Sigmoid colon (tissue), 4 donors: ENCODE measurements at regions not wholly inside any gene's neighbourhood (a gene's known extent, or its start where the extent isn't known, plus 50 kb on each side); places are given as distances from the start of the nearest gene placed in this dataset.

Experiments
- EP300 ChIP-seq, 4 donors: sonication (generic); formaldehyde crosslinking; IDR thresholded peaks; one replicate each; pipeline ENCODE4 v1.6.1; 2017; ENCODE audit warnings: antibody characterized with exemption in 4 of 4
- POLR2A ChIP-seq, 2 donors: fragments of 450-650 bp; IDR thresholded peaks; one replicate each; pipeline ENCODE4 v1.6.1; 2016; ENCODE audit warnings: antibody characterized with exemption in 2 of 2, mild to moderate bottlenecking in 2 of 2, moderate library complexity in 2 of 2
- POLR2AphosphoS5 ChIP-seq, 4 donors: sonication (generic); formaldehyde crosslinking; IDR thresholded peaks; one replicate each; pipeline ENCODE4 v1.6.1; 2017; ENCODE audit warnings: antibody characterized with exemption in 4 of 4
- TF ChIP-seq, protein P1 (sequence below), 4 experiments: fragments of 450-650 bp in 3 of 4; fragments of 200-600 bp in 1 of 4; IDR thresholded peaks; one replicate each; pipeline ENCODE4 v1.5.1; 2016 to 2019; ENCODE audit warnings: antibody characterized with exemption in 4 of 4, mild to moderate bottlenecking in 3 of 4, moderate library complexity in 2 of 4

DNA sequence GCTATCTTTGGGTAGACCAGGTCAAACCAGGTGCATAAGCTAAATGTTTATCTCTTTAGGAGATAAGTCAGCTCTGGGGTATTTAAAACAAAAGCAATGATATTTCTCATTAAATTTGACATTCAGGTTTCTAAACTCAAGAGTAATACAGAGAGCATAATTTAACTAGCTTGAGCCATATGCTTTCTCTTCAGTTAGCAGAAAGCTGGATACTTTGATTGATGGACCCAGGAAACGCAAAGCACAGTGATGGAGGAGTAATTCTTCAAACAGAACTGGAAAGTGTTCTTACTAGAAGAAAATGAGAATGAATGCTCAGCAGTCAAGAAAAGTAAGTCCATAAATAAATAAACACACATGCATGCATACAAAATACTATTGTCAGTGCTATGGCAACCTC, 885.7 kb upstream of the RAG2 start:
- TF ChIP-seq POLR2A (IDR thresholded peaks at IDR 0.05) (no peak), EP300 (IDR thresholded peaks at IDR 0.05) (no peak), POLR2AphosphoS5 (IDR thresholded peaks at IDR 0.05) (no peak)
- TF ChIP-seq, protein P1, sequence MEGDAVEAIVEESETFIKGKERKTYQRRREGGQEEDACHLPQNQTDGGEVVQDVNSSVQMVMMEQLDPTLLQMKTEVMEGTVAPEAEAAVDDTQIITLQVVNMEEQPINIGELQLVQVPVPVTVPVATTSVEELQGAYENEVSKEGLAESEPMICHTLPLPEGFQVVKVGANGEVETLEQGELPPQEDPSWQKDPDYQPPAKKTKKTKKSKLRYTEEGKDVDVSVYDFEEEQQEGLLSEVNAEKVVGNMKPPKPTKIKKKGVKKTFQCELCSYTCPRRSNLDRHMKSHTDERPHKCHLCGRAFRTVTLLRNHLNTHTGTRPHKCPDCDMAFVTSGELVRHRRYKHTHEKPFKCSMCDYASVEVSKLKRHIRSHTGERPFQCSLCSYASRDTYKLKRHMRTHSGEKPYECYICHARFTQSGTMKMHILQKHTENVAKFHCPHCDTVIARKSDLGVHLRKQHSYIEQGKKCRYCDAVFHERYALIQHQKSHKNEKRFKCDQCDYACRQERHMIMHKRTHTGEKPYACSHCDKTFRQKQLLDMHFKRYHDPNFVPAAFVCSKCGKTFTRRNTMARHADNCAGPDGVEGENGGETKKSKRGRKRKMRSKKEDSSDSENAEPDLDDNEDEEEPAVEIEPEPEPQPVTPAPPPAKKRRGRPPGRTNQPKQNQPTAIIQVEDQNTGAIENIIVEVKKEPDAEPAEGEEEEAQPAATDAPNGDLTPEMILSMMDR (IDR thresholded peaks at IDR 0.05): no peak
